ENCODE measurements at regions not wholly inside any gene's neighbourhood (a gene's known extent, or its start where the extent isn't known, plus 50 kb on each side); places are given as distances from the start of the nearest gene placed in this dataset.

DNA sequence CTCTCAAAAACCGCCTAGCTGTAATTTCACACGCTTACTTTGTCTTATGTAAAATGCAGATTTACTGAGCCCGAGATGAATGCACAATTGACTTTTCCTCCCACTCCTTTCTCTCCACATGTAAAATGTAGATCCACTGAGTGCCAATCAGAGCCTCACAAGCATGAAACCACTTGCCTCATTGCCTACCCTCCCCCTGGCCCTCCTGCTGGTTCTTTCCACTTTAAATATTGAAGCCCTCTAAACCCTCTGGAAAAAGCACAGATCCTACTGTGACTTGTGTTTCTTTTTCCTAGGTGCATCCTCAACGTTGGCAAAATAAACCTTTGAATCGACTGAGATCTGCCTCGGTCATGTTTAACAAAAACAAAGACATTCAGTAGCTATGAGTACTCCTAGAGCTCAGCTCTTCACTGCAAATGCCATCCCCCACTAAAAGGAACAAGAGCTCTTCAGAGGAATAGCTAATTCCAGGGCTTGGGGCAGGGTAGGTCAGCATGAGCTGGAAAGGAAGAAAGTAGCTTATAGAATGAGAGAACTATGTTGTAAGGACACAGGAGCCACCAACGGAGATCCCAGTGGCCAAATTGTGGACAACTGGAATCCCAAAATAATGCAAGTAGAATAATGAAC is 365.5 kb upstream of the RUNX1 start:
- Histone ChIP-seq H3K36me3 (replicated peaks in 1 of 2; ENCODE audit: control insufficient read depth in 1 of 2, insufficient read depth in 2 of 2, low read length in 2 of 2) (no peaks in the 10 kb centered on the region), H3K4me1 (ENCODE audit: control insufficient read depth in 1 of 2, insufficient read depth in 2 of 2, low read length in 2 of 2) (no peaks in the 10 kb centered on the region), H3K4me2 (replicated peaks; ENCODE audit: extremely low read depth, low read length, poor library complexity, severe bottlenecking) (no peak overlapping the region), H3K27me3 (ENCODE audit: control insufficient read depth in 2 of 2, insufficient read depth in 2 of 2, low read length in 2 of 2) (no peaks in the 10 kb centered on the region), H3K27ac (ENCODE audit: low read depth in 1 of 2, low read length in 2 of 2) (no peak overlapping the region), H3K9ac (ENCODE audit: insufficient read depth, low read length, poor library complexity, severe bottlenecking) (no peak overlapping the region), H3K79me2 (ENCODE audit: insufficient read depth, low read length) (no peaks in the 10 kb centered on the region), H4K20me1 (ENCODE audit: insufficient read depth, low read length) (no peaks in the 10 kb centered on the region), H3K4me3 (replicated peaks in 1 of 3; ENCODE audit: low read depth in 2 of 3, low read length in 3 of 3) (no peak overlapping the region), H3K9me3 (replicated peaks in 1 of 2; ENCODE audit: control insufficient read depth in 1 of 2, insufficient read depth in 1 of 2, low read length in 2 of 2) (no peaks in the 10 kb centered on the region), H2AFZ (ENCODE audit: insufficient read depth, low read depth, low read length, poor library complexity, severe bottlenecking) (no peak overlapping the region)
- Mint-ChIP-seq H3K9me3 (peaks cover 0 to 1% (median 0%) of the 10 kb centered on the region in 7 donors), H3K27ac (no peak overlapping the region), H3K4me1 (no peaks in the 10 kb centered on the region), H3K36me3 (no peaks in the 10 kb centered on the region), H3K27me3 (ENCODE audit: low read depth in 3 of 3) (peaks cover 2 to 6% (median 4%) of the 10 kb centered on the region in 3 donors), H3K4me3 (no peak overlapping the region)
- 91% methylated on average over 7 of the region's 7 CpGs for WGBS (ENCODE audit: insufficient coverage)
- intact Hi-C loops (cut with micrococcal nuclease), result no loop called here
- DNase-seq, result no peak
- TF ChIP-seq CTCF (IDR thresholded peaks at IDR 0.05), result no peak

DNA sequence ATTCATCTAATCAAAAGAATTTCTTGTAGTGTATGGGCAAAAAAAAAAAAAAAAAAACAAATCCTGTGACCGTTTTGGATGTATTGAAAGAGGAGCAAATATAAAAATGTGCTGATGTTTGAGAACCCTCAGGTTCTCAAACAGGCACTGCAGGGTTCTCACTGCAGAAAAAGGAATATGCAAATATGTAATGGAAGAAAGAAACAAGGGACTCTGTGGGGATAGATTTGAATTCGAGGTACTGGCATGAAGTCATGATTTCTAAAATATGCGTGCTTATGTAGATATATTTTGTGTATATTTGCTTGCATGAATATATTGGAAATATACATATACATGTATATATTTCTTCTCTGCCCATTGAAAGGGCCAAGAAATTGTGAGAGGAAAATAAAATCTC is 365.0 kb upstream of the RUNX1 start:
- peaks cover 2 to 6% (median 4%) of the 10 kb centered on the region in 3 donors for H3K27me3 Mint-ChIP-seq (ENCODE audit: low read depth in 3 of 3)
- H3K4me3 Mint-ChIP-seq, result no peak overlapping the region
- intact Hi-C loops (cut with micrococcal nuclease), result no loop called here

More for the DNA sequence above, 365.0 kb upstream of the RUNX1 start:
- Histone ChIP-seq H2AFZ (ENCODE audit: insufficient read depth, low read depth, low read length, poor library complexity, severe bottlenecking) (no peak overlapping the region), H3K4me3 (replicated peaks in 1 of 3; ENCODE audit: low read depth in 2 of 3, low read length in 3 of 3) (no peak overlapping the region), H3K79me2 (ENCODE audit: insufficient read depth, low read length) (no peaks in the 10 kb centered on the region), H3K4me2 (replicated peaks; ENCODE audit: extremely low read depth, low read length, poor library complexity, severe bottlenecking) (no peak overlapping the region), H3K9ac (ENCODE audit: insufficient read depth, low read length, poor library complexity, severe bottlenecking) (no peak overlapping the region), H3K36me3 (replicated peaks in 1 of 2; ENCODE audit: control insufficient read depth in 1 of 2, insufficient read depth in 2 of 2, low read length in 2 of 2) (no peaks in the 10 kb centered on the region), H3K27me3 (ENCODE audit: control insufficient read depth in 2 of 2, insufficient read depth in 2 of 2, low read length in 2 of 2) (no peaks in the 10 kb centered on the region), H3K9me3 (replicated peaks in 1 of 2; ENCODE audit: control insufficient read depth in 1 of 2, insufficient read depth in 1 of 2, low read length in 2 of 2) (no peaks in the 10 kb centered on the region), H3K27ac (ENCODE audit: low read depth in 1 of 2, low read length in 2 of 2) (no peak overlapping the region), H4K20me1 (ENCODE audit: insufficient read depth, low read length) (no peaks in the 10 kb centered on the region), H3K4me1 (ENCODE audit: control insufficient read depth in 1 of 2, insufficient read depth in 2 of 2, low read length in 2 of 2) (no peaks in the 10 kb centered on the region)
- no peak for DNase-seq
- WGBS (ENCODE audit: insufficient coverage), result no CpG with 5 or more reads among the region's 3 CpGs
- H3K36me3 Mint-ChIP-seq, result no peaks in the 10 kb centered on the region
- TF ChIP-seq CTCF (IDR thresholded peaks at IDR 0.05), result no peak
- H3K9me3 Mint-ChIP-seq, result peaks cover 0 to 1% (median 0%) of the 10 kb centered on the region in 7 donors
- no peak overlapping the region for H3K27ac Mint-ChIP-seq
- H3K4me1 Mint-ChIP-seq, result no peaks in the 10 kb centered on the region

Measured in CD14-positive monocyte (primary cell).